Left forelimb (tissue), 1 donor: ENCODE measurements at regions not wholly inside any gene's neighbourhood (a gene's known extent, or its start where the extent isn't known, plus 50 kb on each side); places are given as distances from the start of the nearest gene placed in this dataset.

Source experiments
- DNase-seq: peaks from one replicate; pipeline ENCODE4 v3.0.0-alpha.2; 2018; ENCODE audit warnings: low spot score

DNA sequence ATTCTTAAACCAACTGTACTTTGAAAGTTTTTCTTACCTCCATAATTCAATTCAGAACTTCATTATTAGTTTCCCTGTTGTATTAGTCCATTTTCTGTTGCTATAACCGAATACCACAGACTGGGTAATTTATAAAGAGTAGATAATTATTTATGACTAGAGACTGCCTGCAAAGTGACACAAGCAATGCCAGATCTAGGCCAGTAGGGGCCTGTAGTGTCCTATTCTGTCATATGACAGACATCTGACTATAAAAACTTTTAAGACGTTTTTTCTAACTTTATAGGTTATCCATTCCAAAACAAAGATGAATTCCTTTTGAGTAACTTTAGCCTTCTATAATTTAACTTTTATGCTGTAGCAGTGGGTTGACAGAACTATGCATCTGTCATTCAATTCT lies 2783.8 kb downstream of the PCDH9 start:
- no peak for DNase-seq

DNA sequence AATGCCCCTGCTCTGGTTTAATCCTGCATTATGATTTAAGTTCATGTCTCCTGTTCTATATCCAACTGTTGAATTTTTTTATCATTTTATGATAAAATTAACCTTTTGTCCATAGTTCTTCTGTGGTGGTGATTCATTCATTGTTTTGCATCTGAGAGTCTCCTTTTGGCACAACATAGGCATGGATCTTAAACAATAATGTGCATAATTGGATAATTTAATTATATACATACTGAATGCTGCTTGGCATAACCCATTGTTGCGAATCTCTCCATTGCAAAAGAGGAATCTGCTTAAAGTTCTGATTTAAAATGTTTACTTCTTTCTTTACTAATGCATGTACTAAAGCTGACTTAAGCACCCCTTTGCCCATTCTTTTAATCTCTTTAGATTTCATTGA lies 2788.4 kb downstream of the PCDH9 start:
- no peak for DNase-seq

DNA sequence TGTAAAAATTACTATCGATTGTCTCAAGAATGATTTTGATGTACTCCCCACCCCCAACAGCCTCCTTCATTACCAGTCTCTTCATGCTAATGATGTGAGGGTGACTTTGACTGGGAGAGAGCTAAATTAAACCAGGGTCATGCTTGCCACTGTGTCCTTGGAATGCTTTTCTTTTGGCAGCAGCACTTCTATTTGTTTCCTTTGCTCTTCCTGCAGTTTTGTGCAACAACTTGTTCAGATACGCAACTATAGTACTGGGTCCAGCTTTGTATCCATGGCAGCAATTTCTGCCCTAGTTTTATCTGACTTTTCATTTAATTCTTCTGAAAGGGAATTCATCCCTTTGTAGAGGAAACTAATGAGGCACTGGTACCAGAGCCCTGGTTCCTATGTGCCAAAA lies 2792.1 kb downstream of the PCDH9 start:
- DNase-seq = no peak

DNA sequence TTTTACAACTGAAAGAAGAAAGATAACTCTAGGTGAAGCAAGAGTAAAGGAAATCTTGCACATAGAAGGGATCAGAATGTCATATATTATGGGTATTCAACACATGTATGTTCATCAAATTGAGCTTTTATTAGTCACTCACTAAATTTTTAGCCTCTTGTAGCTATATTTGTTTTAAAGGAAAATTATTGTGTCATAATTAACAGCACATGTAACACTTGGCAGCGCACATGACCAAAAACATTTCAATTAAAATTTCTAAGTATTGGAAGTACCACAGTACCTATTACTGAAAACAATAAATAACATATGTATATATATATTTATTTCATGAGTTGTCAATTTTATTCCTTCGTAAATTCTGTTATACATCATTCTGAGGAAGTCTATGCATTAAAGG lies 2800.4 kb downstream of the PCDH9 start:
- DNase-seq = no peak

DNA sequence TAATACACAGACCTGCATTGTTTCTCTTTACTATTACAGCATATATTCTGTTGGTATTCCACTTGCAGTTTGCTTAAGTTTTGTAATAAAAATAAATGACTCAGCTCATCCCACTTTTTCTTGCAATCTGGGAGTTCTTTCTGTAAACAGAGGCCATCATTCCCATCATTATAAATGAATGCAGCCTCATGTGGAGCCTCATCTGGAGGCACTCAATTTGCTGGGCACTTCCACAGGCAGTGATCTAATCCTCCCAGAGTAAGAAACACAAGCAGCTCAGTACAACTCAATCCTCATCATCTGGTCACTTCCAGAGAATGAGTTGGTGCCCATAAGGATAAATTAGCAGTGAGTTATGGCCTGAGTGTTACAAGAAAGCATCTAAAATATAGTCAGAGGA lies 2801.9 kb downstream of the PCDH9 start:
- DNase-seq = no peak

DNA sequence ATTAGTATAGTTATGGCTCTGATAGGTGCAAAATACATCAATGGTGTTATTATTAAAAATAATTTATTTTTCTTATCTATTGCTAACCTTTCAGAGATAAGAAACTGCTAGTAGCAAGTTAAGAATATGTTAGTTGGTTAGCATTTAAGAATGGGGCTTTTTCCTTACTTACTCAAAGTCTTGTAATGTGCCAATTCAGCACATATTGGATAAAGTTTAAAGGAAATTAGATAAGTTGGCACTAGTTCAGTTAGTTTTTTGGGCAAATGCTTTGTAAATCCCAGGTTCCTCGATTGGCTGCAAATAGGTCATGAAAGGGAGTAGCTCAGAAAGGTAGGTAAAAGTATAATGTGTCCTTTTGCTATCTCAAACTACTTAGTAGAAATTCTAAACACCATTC lies 2806.7 kb downstream of the PCDH9 start:
- no peak for DNase-seq

DNA sequence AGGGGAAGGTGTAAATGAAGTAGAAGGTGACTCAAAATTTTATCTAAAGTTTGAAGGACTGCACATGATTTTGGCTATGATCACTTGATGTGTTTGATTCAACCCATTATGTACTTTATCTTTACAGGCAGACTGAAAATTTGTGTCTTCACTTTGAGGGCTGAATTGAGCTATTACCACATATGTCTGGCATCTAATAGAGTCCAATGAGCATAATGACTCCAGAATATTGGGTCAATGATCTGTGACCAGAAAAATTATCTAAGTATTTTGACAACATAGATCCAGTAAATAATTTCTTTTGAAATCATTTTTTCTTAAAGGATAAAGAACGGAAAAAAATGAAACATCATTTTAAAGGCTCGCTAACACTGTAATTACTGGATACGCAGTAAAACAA lies 2810.0 kb downstream of the PCDH9 start:
- no peak for DNase-seq

DNA sequence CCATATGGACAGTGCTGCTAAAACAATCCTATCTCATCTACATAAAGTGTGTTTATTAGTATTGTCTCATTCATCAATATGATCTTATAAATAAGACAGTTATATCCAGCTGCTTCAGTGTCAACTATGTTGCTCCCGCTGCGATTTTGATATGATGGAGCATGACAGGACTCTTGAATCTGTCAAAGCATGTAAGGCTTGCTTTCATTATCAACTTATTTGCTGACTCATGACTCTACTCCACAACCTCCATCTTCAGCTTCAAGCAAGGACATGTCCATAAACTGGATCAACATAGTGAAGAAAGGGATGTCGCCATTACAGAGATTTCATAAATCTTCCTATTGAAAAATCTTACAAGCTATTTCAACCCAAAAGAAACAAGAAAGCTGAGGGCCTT lies 2812.6 kb downstream of the PCDH9 start:
- DNase-seq = no peak

DNA sequence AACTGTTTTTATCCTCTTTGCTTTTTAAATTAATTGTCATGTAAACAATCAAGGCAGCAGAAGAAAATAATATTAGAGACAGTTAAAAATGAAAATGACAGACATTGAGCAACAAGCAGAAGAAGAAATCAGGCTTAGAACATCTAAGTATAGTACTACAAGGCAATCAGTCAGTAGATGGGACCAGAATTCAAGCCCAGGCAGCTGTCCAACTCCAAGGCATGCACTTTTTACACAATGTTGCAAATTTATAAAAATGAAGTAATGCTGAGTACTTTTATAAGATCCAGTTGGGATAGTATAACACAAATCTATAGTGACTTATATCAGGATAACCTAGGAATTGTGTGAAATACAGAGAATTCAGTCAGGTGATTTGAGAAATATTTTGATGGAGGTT lies 2815.8 kb downstream of the PCDH9 start:
- no peak for DNase-seq

DNA sequence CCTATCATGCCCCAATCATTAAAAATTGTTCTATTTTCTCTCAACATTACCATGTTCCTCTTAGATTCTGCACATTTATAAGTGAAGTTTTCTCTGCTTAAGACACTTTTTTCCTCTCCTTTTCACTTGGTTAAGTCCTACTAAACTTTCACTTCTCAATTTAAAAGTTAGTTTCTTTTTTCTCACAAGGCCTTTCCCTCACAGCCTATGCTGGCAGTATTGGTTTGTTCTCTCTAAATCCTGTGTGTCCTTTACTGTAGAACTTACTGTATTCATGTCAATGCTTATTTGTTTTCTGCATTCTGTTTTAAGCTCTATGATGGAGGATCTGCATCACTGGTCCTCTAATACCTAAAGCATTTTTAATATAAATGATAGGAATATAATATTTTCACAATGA lies 2816.6 kb downstream of the PCDH9 start:
- DNase-seq = no peak

DNA sequence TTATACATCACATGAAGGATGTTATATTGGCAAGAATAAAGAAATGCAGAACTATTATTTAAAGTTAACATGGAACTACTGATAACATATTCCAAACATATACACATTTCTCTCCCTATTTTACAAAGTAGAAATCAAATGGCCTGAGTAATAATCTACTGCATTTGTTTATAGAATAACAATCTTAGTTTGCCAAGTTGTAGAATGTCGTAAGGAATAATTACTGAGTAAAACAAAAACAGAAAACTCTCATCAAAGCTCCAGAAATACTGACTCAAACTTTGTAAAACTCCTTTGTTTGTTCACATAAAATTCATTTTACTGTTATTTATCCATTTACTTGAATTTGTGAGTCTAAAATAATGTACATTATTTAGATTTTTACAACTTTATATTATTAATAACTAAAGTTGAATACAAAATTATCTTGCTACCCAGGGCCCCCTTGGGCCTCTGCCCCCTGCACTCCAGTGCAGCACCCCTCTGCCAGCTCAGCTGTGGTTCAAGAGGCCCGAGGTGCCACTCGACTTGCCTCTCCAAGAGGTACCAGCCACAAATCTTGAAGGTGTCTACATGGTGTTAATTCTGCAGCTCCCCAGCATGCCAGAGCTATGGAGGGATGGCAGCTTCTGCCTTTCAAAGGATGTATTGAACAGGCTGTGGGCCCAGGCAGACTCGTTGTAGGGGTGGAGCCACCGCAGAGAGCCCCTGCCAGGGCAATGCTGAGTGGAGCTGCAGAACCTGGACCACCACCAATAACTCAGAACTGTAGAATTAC lies 2819.7 kb downstream of the PCDH9 start:
- no peak for DNase-seq

DNA sequence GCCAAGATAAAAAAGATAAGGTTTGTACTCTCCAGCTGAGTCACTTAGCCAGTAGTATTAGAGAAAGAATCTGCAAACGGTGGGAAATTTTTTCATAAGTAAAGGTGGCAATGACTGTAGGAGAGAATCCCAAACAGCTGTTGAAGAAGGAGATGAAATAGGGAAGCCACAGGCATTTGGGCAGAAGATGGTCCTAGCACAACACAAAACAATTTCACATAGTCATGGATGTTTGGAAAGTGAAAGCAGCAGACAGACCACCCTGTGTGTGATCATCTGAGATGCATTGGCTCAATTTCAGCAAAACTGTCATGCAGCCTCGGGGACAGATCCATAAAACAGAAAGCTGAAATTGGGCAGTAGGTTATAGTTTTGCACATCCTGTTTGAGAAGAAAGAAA lies 2832.4 kb downstream of the PCDH9 start:
- no peak for DNase-seq

DNA sequence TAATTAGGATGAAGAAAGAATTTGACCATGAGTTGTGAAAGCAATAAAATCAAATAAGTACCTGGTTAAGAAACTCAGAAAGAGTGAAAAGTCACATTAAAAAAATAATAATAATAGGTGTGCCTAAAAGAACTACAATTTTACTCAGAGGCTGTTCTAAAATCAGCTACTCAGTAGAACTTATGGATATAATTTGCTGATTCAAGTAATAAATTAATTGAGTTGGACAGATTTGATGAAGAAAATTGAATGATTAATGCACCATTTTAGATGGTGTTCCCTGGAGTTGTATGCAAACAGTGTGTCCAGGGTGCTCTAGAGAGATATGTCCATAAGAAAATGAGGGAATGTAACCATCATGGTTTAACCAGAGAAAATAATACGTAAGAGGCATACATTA lies 2852.5 kb downstream of the PCDH9 start:
- no peak for DNase-seq

DNA sequence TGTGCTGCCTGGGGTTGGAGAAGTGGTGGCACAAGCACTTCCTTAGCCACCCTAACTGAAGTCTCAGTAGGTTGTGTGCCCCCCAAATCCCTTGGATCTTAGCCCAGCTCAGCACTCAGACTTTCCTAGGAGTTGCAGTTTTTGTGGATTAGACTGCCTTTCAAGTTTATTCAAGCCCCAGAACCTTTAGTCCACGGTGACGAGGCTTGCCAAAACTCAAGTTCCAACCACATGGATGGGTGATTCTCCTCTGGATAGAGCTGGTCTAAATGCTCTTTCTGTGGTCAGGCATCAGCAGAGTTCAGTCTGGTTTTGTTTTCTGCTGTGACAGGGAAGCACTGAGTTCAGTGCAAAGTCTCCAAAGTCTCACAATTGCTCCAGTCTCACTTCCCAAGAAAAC lies 2858.7 kb downstream of the PCDH9 start:
- DNase-seq = no peak

DNA sequence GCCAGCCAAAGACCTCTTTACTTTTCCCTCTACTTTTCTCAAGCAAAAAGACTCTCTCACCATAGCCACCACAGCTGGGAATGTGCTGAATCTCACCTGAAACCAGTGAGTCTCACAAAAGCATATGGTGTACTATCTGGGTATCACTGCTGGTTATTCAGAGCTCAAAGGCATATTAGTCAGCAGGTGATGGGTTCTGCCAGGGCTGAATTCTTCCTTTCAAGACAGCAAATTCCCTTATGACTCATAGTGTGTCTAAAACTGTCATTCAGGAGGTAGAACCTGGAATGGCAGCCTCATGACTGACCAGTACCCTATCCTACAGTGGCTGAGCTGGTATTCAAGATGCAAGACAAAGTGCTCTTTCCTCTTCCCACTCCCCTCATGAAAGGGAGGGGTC lies 2859.1 kb downstream of the PCDH9 start:
- no peak for DNase-seq

DNA sequence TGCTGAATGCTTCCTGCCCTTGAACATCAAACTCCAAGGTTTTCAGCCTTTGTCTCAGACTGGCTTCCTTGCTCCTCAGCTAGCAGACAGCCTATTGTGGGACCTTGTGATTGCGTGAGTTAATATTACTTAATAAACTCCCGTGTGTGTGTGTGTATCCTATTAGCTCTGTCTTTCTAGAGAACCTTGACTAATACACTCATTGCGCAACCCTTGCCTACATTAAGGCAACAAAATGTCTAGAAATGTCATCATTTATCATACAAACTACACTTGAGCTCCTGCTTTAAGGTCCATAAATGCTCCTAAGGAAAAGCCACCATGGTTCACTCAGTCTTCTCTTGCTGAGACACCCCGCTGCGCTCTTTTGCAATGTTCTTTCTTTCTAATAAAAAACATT lies 2861.0 kb downstream of the PCDH9 start:
- no peak for DNase-seq

DNA sequence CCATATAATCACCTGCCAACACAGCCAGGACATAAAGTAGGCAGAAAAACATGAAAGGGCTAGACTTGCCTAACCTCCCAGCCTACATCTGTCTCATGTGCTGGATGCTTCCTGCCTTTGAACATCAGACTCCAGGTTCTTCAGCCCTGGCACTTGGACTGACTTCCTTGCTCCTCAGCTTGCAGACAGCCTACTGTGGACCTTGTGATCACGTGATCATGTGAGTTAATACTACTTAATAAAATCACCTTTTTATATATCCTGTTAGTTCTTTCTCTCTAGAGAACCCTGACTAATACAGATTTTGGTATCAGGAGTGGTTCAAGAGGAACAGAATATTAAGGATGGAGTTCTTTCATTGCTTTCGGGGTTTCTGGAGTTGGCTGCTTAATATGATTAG lies 2867.6 kb downstream of the PCDH9 start:
- DNase-seq = no peak

DNA sequence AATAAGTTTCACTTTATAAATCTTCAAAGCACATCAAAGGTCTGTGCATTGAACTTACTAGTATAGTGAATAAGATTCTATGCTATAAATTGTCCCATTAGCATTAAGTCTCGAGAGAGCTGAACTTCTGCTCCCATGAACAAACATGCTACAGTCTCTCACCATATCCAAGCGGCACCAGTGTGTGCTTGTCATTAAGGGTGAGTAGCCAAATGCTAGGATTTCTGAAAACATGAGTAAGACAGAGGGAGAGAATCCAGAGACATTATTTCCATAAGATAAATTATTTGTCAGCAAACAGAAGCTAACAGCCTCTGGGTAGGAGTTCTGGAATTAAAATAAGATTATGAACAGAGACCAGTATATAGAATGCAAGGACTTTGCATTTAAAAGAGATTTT lies 2882.5 kb downstream of the PCDH9 start:
- no peak for DNase-seq

DNA sequence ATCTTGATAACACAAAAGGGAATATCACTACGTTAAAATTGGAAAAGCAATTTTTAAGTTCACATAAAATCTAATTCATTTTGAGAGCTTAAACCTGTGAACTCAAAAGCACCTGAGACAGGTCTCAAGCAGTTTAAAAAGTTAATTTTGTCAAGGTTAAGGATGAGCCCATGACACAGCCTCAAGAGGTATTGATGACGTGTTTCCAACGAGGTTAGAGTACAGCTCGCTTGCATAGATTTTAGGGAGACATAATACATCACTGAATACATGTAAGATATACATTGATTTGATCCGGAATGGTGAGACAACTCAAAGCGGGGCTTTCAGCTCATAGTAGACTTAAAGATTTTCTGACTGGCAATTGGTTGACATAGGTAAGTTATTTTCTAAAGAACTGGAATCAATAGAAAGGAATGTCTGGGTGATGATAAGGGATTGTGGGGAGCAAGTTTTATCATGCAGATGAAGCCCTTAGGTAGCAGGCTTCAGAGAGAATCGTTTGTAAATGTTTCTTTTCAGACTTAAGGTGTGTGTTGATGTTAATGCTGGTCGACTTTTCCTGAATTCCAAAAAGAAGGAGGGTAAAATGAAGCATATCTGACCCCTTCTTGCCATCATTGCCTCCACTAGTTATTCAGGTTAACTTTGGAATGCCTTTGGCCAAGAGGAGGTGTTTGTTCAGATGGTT lies 2890.6 kb downstream of the PCDH9 start:
- no peak for DNase-seq

DNA sequence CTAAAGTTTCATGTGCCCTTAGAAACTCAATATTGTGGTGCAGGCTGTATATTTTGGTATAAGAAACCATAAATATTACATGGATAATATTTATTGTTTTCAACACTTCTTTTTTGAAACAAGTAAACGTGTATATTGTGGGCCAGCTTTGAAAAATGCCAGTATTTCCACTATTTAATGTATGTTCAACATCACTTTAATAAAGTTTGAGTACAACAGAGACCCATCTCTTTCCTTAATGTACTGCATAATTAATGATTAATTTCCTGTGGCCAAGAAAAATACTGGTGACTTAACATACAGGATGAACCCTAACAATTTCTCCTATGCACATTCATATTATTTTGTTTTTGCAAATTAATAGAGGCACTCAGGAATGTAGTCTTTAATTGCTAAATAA lies 2891.5 kb downstream of the PCDH9 start:
- DNase-seq = no peak

DNA sequence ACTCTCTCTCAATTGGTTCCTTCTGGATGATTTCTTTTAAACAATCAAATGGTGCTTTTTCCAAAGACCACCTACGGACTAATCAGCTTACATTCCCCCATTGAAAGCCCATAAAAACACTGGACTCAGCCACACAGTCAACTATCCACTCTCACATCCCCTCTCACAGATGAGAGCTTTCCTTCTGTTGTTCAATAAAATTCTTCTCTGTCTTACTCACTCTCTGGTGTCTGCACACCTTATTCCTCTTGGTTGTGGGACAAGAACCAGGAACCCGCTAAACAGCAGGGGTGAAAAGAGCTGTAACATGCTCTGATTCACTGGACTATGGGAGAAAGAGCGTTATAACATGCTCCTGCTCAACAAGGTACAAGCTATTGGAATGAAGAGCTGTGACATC lies 2896.2 kb downstream of the PCDH9 start:
- no peak for DNase-seq

DNA sequence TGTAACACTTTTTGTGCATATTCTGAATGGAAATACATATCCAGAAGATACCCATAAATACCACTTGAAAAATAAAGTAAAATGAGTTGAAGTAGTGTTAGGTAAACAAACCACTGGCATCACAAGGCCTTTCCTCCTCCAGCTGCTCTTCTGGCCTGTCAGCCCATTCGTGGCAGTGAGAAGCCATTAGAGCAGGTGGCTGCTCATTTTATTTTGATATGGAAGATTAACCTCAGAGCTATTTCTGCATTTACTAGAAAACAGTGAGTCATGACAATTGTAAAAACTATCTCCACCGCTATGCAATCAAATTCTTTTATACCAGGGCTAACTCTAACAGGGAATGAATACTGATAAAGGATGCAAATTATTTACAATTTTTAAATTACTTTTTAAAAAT lies 2898.1 kb downstream of the PCDH9 start:
- no peak for DNase-seq

DNA sequence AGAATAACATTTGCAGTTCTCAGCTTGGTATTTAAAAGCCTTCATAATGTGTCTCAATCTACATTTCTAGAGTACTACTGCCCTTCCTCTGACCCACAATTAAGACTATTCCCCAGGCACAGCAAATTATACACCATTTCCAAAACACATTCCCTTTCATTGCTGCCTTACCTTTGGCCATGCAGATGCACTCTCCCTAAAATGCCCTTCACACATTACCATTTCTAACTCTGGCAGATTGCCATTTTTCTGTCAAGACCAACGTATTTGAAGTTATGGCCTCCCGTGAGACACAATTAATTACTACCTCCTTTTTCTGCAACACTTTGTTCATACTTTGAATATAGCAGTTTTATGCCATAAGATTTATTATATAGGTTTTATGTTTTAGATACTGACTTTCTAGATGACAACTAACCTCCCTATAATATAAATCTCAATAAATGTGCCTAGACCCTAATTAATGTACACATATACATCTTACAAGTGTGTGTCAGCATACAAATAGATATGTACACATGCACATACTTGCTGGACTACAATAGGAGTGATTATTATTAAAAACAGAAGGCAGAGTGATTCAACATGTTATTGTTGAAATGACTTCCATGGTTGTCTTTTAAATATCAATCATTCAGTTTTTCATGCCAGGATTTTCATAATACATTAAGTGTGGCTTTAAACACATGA lies 2902.5 kb downstream of the PCDH9 start:
- no peak for DNase-seq
